Nephron (organoid): ENCODE measurements at regions not wholly inside any gene's neighbourhood (a gene's known extent, or its start where the extent isn't known, plus 50 kb on each side); places are given as distances from the start of the nearest gene placed in this dataset.

Experiments
- H3K27ac Mint-ChIP-seq, 3 experiments: 2 replicates each; pipeline ENCODE4 v1.8.0; 2020; ENCODE audit warnings: mixed read lengths in 3 of 3, mild to moderate bottlenecking in 2 of 3, moderate library complexity in 1 of 3
- H3K27me3 Mint-ChIP-seq: 2 replicates; pipeline ENCODE4 v1.8.0; 2021; ENCODE audit warnings: low read depth, mild to moderate bottlenecking, moderate library complexity, mixed read lengths
- H3K36me3 Mint-ChIP-seq: 2 replicates; pipeline ENCODE4 v1.8.0; 2020; ENCODE audit warnings: low read depth, mixed read lengths
- H3K4me1 Mint-ChIP-seq: 2 replicates; pipeline ENCODE4 v1.8.0; 2020; ENCODE audit warnings: mixed read lengths
- H3K4me3 Mint-ChIP-seq, 3 experiments: 2 replicates each; pipeline ENCODE4 v1.8.0; 2020; ENCODE audit warnings: mild to moderate bottlenecking in 3 of 3, mixed read lengths in 3 of 3, moderate library complexity in 2 of 3
- H3K9me3 Mint-ChIP-seq: 2 replicates; pipeline ENCODE4 v1.8.0; 2020; ENCODE audit warnings: mixed read lengths
- TF ChIP-seq, protein P1 (sequence below), 3 experiments: fragments of 200-600 bp; sonication (generic); IDR thresholded peaks; one replicate each; pipeline ENCODE4 v1.5.0; 2021; ENCODE audit warnings: antibody characterized with exemption in 3 of 3; ENCODE audit not compliant: unreplicated experiment in 3 of 3

- TF ChIP-seq, protein P1, sequence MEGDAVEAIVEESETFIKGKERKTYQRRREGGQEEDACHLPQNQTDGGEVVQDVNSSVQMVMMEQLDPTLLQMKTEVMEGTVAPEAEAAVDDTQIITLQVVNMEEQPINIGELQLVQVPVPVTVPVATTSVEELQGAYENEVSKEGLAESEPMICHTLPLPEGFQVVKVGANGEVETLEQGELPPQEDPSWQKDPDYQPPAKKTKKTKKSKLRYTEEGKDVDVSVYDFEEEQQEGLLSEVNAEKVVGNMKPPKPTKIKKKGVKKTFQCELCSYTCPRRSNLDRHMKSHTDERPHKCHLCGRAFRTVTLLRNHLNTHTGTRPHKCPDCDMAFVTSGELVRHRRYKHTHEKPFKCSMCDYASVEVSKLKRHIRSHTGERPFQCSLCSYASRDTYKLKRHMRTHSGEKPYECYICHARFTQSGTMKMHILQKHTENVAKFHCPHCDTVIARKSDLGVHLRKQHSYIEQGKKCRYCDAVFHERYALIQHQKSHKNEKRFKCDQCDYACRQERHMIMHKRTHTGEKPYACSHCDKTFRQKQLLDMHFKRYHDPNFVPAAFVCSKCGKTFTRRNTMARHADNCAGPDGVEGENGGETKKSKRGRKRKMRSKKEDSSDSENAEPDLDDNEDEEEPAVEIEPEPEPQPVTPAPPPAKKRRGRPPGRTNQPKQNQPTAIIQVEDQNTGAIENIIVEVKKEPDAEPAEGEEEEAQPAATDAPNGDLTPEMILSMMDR (IDR thresholded peaks at IDR 0.05; ENCODE audit: unreplicated experiment in 3 of 3): no peak
- Mint-ChIP-seq H3K27ac (no peak overlapping the region), H3K9me3 (no peaks in the 10 kb centered on the region), H3K4me3 (no peak overlapping the region), H3K36me3 (no peaks in the 10 kb centered on the region), H3K4me1 (peaks cover 8% of the 10 kb centered on the region), H3K27me3 (peaks cover 4% of the 10 kb centered on the region)
Measured at GRCh38 chr4:174016251-174016650, 267.2 kb downstream of the FBXO8 start.

- H3K4me3 Mint-ChIP-seq: no peak overlapping the region
- TF ChIP-seq, protein P1 (IDR thresholded peaks at IDR 0.05; ENCODE audit: unreplicated experiment in 3 of 3): no peak
- no peak overlapping the region for H3K27ac Mint-ChIP-seq
- no peaks in the 10 kb centered on the region for H3K9me3 Mint-ChIP-seq
- no peaks in the 10 kb centered on the region for H3K36me3 Mint-ChIP-seq
- peaks cover 11% of the 10 kb centered on the region for H3K4me1 Mint-ChIP-seq
- peaks cover 4% of the 10 kb centered on the region for H3K27me3 Mint-ChIP-seq
Measured at GRCh38 chr4:174012886-174013259, 270.6 kb downstream of the FBXO8 start.

GRCh38 chr4:174012135-174012885 is 271.2 kb downstream of the FBXO8 start:
- TF ChIP-seq, protein P1 (IDR thresholded peaks at IDR 0.05; ENCODE audit: unreplicated experiment in 3 of 3): no peak

GRCh38 chr4:174010547-174010946 is 272.9 kb downstream of the FBXO8 start:
- H3K27me3 Mint-ChIP-seq: no peaks in the 10 kb centered on the region

More at GRCh38 chr4:174012135-174012885, 271.2 kb downstream of the FBXO8 start:
- Mint-ChIP-seq H3K36me3 (no peaks in the 10 kb centered on the region), H3K27ac (no peak overlapping the region), H3K27me3 (peaks cover 4% of the 10 kb centered on the region), H3K4me1 (peaks cover 11% of the 10 kb centered on the region), H3K4me3 (no peak overlapping the region), H3K9me3 (no peaks in the 10 kb centered on the region)

DNA sequence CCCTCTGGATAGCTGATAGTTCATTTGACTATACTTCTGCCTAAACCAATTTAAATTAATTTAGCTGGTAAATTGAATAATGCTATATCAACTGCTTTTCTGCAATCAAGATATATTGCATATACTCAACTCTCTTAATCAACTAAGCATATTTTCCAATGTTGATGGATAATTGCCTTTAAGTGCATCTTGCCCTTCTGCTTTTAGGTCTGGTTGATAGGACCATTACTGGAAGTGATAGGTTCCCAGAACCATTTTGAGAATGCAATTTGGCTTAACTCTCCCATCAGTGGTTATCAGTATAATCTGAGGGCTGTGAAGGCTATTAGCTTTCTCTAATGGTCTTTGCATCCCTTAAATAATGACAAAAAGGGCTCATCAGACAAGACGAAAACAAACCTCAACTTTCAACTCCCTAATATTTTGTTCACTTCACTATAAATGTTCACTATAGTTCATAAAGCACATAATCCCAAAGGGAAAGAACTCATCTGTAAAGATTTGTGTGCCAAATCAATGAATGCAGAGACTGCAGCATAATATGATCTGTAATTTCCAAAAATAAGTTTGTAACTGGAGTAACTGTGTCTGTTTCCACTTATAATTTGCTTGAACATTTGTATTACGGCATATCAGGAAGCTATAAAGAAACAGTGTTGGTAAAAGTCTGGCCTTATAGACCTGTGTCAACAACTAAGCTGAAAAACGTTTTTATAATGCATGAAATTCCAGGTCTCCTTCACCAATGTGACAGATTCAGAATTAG is 273.6 kb downstream of the FBXO8 start:
- H3K4me3 Mint-ChIP-seq: no peak overlapping the region
- no peak overlapping the region for H3K27ac Mint-ChIP-seq
- no peaks in the 10 kb centered on the region for H3K36me3 Mint-ChIP-seq
- H3K4me1 Mint-ChIP-seq: peaks cover 23% of the 10 kb centered on the region
- no peaks in the 10 kb centered on the region for H3K27me3 Mint-ChIP-seq
- H3K9me3 Mint-ChIP-seq: no peaks in the 10 kb centered on the region
- TF ChIP-seq, protein P1 (IDR thresholded peaks at IDR 0.05; ENCODE audit: unreplicated experiment in 3 of 3): no peak

More at GRCh38 chr4:174010547-174010946, 272.9 kb downstream of the FBXO8 start:
- peaks cover 17% of the 10 kb centered on the region for H3K4me1 Mint-ChIP-seq
- no peaks in the 10 kb centered on the region for H3K36me3 Mint-ChIP-seq
- no peak overlapping the region for H3K27ac Mint-ChIP-seq
- TF ChIP-seq, protein P1 (IDR thresholded peaks at IDR 0.05; ENCODE audit: unreplicated experiment in 3 of 3): no peak
- no peaks in the 10 kb centered on the region for H3K9me3 Mint-ChIP-seq
- H3K4me3 Mint-ChIP-seq: no peak overlapping the region
